ENCODE measurements at regions not wholly inside any gene's neighbourhood (a gene's known extent, or its start where the extent isn't known, plus 50 kb on each side); places are given as distances from the start of the nearest gene placed in this dataset.
"Not testable (repeated sequence)": the region's sequence is repeated elsewhere in the genome, so short reads cannot be mapped to it uniquely, and the experiment has no call there.

- H3K4me1 Mint-ChIP-seq; H3K27me3 Mint-ChIP-seq; H3K27ac ChIP-seq (ENCODE audit: low read length in 2 of 2): not testable (repeated sequence)
These were observed 330.1 kb downstream of the GOLGA6L6 start for GRCh38 chr15:20211508-20211907.

DNA sequence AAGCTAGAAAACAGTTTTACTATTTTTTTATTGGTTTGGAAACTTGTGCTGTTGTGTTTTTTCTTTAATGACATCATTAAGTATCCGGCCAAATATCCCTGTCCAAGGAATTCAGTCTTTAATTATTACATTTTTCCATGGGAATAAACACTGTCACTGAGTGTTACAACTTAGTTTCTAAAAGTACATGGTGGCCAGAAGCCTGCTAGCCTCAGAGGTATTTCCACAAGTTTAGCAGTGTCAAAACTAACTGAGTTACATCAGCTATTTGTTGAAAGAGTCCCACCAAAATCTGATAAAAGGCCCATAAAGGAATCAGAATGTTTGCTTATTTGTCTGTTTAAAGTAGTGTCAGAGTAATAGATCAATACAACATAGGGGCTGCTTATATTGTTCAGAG, 331.6 kb downstream of the GOLGA6L6 start:
- H3K4me3 Mint-ChIP-seq; H3K9me3 ChIP-seq (ENCODE audit: control extremely low read depth in 1 of 3, control insufficient read depth in 2 of 3, insufficient read depth in 1 of 3, low read length in 2 of 3); H3K4me2 ChIP-seq (replicated peaks; ENCODE audit: low read depth, low read length, poor library complexity, severe bottlenecking); CTCF ChIA-PET; ATAC-seq (ENCODE audit: low read depth); H3K27me3 ChIP-seq (replicated peaks in 1 of 4; ENCODE audit: control extremely low read depth in 1 of 4, control insufficient read depth in 3 of 4, insufficient read depth in 4 of 4, low read length in 3 of 4); H4K20me1 ChIP-seq (ENCODE audit: control insufficient read depth, insufficient read depth, low read length, poor library complexity, severe bottlenecking); H2AFZ ChIP-seq (ENCODE audit: insufficient read depth, low read depth, low read length, poor library complexity, severe bottlenecking); H3K27ac ChIP-seq (ENCODE audit: low read length in 2 of 2); H3K4me3 ChIP-seq (ENCODE audit: control extremely low read depth in 1 of 5, extremely low read depth in 1 of 5, insufficient read depth in 1 of 5, low read depth in 2 of 5, low read length in 4 of 5); H3K4me1 ChIP-seq (ENCODE audit: control insufficient read depth in 2 of 2, insufficient read depth in 2 of 2, low read length in 2 of 2); H3K27ac Mint-ChIP-seq; H3K36me3 ChIP-seq (replicated peaks in 1 of 2; ENCODE audit: control extremely low read depth in 1 of 2, control insufficient read depth in 1 of 2, extremely low read depth in 1 of 2, insufficient read depth in 2 of 2, low read length in 1 of 2); H3K9me3 Mint-ChIP-seq (ENCODE audit: insufficient read depth); H3K27me3 Mint-ChIP-seq; H3K9ac ChIP-seq (ENCODE audit: low read length); POLR2A ChIA-PET; H3K4me1 Mint-ChIP-seq; intact Hi-C loops (cut with micrococcal nuclease); H3K79me2 ChIP-seq (ENCODE audit: control insufficient read depth, insufficient read depth, low read length); DNase-seq: not testable (repeated sequence)
- no CpG with 5 or more reads among the region's 1 CpG for WGBS (ENCODE audit: insufficient coverage)

More at GRCh38 chr15:20211508-20211907, 330.1 kb downstream of the GOLGA6L6 start:
- CTCF ChIA-PET; ATAC-seq (ENCODE audit: low read depth); H3K4me3 Mint-ChIP-seq; POLR2A ChIA-PET; H3K4me1 ChIP-seq (ENCODE audit: control insufficient read depth in 2 of 2, insufficient read depth in 2 of 2, low read length in 2 of 2); H3K9me3 ChIP-seq (ENCODE audit: control extremely low read depth in 1 of 3, control insufficient read depth in 2 of 3, insufficient read depth in 1 of 3, low read length in 2 of 3); DNase-seq; H3K9ac ChIP-seq (ENCODE audit: low read length); H3K79me2 ChIP-seq (ENCODE audit: control insufficient read depth, insufficient read depth, low read length); H3K9me3 Mint-ChIP-seq (ENCODE audit: insufficient read depth); H2AFZ ChIP-seq (ENCODE audit: insufficient read depth, low read depth, low read length, poor library complexity, severe bottlenecking); H3K27ac Mint-ChIP-seq; H3K27me3 ChIP-seq (replicated peaks in 1 of 4; ENCODE audit: control extremely low read depth in 1 of 4, control insufficient read depth in 3 of 4, insufficient read depth in 4 of 4, low read length in 3 of 4); H3K4me2 ChIP-seq (replicated peaks; ENCODE audit: low read depth, low read length, poor library complexity, severe bottlenecking); H4K20me1 ChIP-seq (ENCODE audit: control insufficient read depth, insufficient read depth, low read length, poor library complexity, severe bottlenecking); H3K36me3 ChIP-seq (replicated peaks in 1 of 2; ENCODE audit: control extremely low read depth in 1 of 2, control insufficient read depth in 1 of 2, extremely low read depth in 1 of 2, insufficient read depth in 2 of 2, low read length in 1 of 2); intact Hi-C loops (cut with micrococcal nuclease); H3K4me3 ChIP-seq (ENCODE audit: control extremely low read depth in 1 of 5, extremely low read depth in 1 of 5, insufficient read depth in 1 of 5, low read depth in 2 of 5, low read length in 4 of 5): not testable (repeated sequence)

DNA sequence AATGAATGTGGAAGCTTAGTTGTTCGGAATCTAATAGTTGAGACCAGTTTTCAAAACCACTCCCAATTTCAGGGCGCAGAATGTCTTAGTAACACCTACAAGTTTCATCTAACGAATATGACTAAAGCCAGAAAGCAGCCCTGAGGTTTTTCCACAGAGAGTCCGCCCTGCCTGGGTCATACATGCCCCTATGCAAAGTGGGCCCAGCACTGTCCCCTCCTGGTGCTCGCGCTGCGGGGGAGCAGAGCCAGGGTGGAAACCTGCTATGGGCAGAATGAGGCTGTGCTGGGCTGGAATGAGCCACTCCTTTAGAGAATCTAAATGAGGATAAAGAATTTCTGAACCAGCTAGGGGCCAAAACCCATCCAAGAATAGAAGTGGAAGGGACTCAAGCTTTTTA, 334.0 kb downstream of the GOLGA6L6 start:
- H3K27me3 ChIP-seq (replicated peaks in 1 of 4; ENCODE audit: control extremely low read depth in 1 of 4, control insufficient read depth in 3 of 4, insufficient read depth in 4 of 4, low read length in 3 of 4); POLR2A ChIA-PET; ATAC-seq (ENCODE audit: low read depth); H3K9ac ChIP-seq (ENCODE audit: low read length); H2AFZ ChIP-seq (ENCODE audit: insufficient read depth, low read depth, low read length, poor library complexity, severe bottlenecking); H3K9me3 ChIP-seq (ENCODE audit: control extremely low read depth in 1 of 3, control insufficient read depth in 2 of 3, insufficient read depth in 1 of 3, low read length in 2 of 3); H3K4me2 ChIP-seq (replicated peaks; ENCODE audit: low read depth, low read length, poor library complexity, severe bottlenecking); H3K27me3 Mint-ChIP-seq; H3K27ac ChIP-seq (ENCODE audit: low read length in 2 of 2); H3K4me1 Mint-ChIP-seq; H3K27ac Mint-ChIP-seq; H3K4me1 ChIP-seq (ENCODE audit: control insufficient read depth in 2 of 2, insufficient read depth in 2 of 2, low read length in 2 of 2); H3K36me3 ChIP-seq (replicated peaks in 1 of 2; ENCODE audit: control extremely low read depth in 1 of 2, control insufficient read depth in 1 of 2, extremely low read depth in 1 of 2, insufficient read depth in 2 of 2, low read length in 1 of 2); H3K4me3 ChIP-seq (ENCODE audit: control extremely low read depth in 1 of 5, extremely low read depth in 1 of 5, insufficient read depth in 1 of 5, low read depth in 2 of 5, low read length in 4 of 5); intact Hi-C loops (cut with micrococcal nuclease); H3K79me2 ChIP-seq (ENCODE audit: control insufficient read depth, insufficient read depth, low read length); H4K20me1 ChIP-seq (ENCODE audit: control insufficient read depth, insufficient read depth, low read length, poor library complexity, severe bottlenecking); H3K9me3 Mint-ChIP-seq (ENCODE audit: insufficient read depth); CTCF ChIA-PET; H3K4me3 Mint-ChIP-seq; DNase-seq: not testable (repeated sequence)
- 89% methylated on average over 7 of the region's 7 CpGs for whole genome bisulfite sequencing (ENCODE audit: insufficient coverage)

- intact Hi-C loops (cut with micrococcal nuclease); H3K4me1 ChIP-seq (ENCODE audit: control insufficient read depth in 2 of 2, insufficient read depth in 2 of 2, low read length in 2 of 2); H3K4me1 Mint-ChIP-seq; DNase-seq; H4K20me1 ChIP-seq (ENCODE audit: control insufficient read depth, insufficient read depth, low read length, poor library complexity, severe bottlenecking); H2AFZ ChIP-seq (ENCODE audit: insufficient read depth, low read depth, low read length, poor library complexity, severe bottlenecking); H3K36me3 ChIP-seq (replicated peaks in 1 of 2; ENCODE audit: control extremely low read depth in 1 of 2, control insufficient read depth in 1 of 2, extremely low read depth in 1 of 2, insufficient read depth in 2 of 2, low read length in 1 of 2); POLR2A ChIA-PET; H3K79me2 ChIP-seq (ENCODE audit: control insufficient read depth, insufficient read depth, low read length); ATAC-seq (ENCODE audit: low read depth); H3K27ac ChIP-seq (ENCODE audit: low read length in 2 of 2); H3K4me3 Mint-ChIP-seq; H3K4me2 ChIP-seq (replicated peaks; ENCODE audit: low read depth, low read length, poor library complexity, severe bottlenecking); H3K9me3 ChIP-seq (ENCODE audit: control extremely low read depth in 1 of 3, control insufficient read depth in 2 of 3, insufficient read depth in 1 of 3, low read length in 2 of 3); H3K4me3 ChIP-seq (ENCODE audit: control extremely low read depth in 1 of 5, extremely low read depth in 1 of 5, insufficient read depth in 1 of 5, low read depth in 2 of 5, low read length in 4 of 5); H3K27me3 Mint-ChIP-seq; H3K9me3 Mint-ChIP-seq (ENCODE audit: insufficient read depth); H3K27ac Mint-ChIP-seq; H3K27me3 ChIP-seq (replicated peaks in 1 of 4; ENCODE audit: control extremely low read depth in 1 of 4, control insufficient read depth in 3 of 4, insufficient read depth in 4 of 4, low read length in 3 of 4); CTCF ChIA-PET; H3K9ac ChIP-seq (ENCODE audit: low read length): not testable (repeated sequence)
- no CpG with 5 or more reads among the region's 4 CpGs for WGBS (ENCODE audit: insufficient coverage)
These were observed 334.4 kb downstream of the GOLGA6L6 start for GRCh38 chr15:20207198-20207597.
